GM18526 (cell line): ENCODE measurements at regions not wholly inside any gene's neighbourhood (a gene's known extent, or its start where the extent isn't known, plus 50 kb on each side); places are given as distances from the start of the nearest gene placed in this dataset.

Experiments
- POLR2A ChIP-seq: IDR thresholded peaks from 3 replicates; pipeline ENCODE4 v1.6.1; 2011; ENCODE audit not compliant: insufficient read length; ENCODE audit errors: extremely low read depth

GRCh38 chr16:31700530-31701388, 172.8 kb upstream of the ZNF267 start:
- peak; percentile 70 for TF ChIP-seq POLR2A

GRCh38 chr16:31701734-31702133, 171.9 kb upstream of the ZNF267 start:
- TF ChIP-seq POLR2A, result no peak

GRCh38 chr16:31702796-31703195, 170.8 kb upstream of the ZNF267 start:
- no peak for TF ChIP-seq POLR2A

GRCh38 chr16:31703526-31704128, 170.0 kb upstream of the ZNF267 start:
- no peak for TF ChIP-seq POLR2A

GRCh38 chr16:31704138-31704537, 169.5 kb upstream of the ZNF267 start:
- TF ChIP-seq POLR2A, result no peak

GRCh38 chr16:31705371-31705770, 168.2 kb upstream of the ZNF267 start:
- no peak for TF ChIP-seq POLR2A

- no peak for TF ChIP-seq POLR2A
Observed at GRCh38 chr16:31706318-31706717, 167.3 kb upstream of the ZNF267 start.

- no peak for TF ChIP-seq POLR2A
Observed at GRCh38 chr16:31706925-31707324, 166.7 kb upstream of the ZNF267 start.

GRCh38 chr16:31707743-31708335, 165.8 kb upstream of the ZNF267 start:
- TF ChIP-seq POLR2A, result no peak

GRCh38 chr16:31708348-31708747, 165.3 kb upstream of the ZNF267 start:
- TF ChIP-seq POLR2A, result no peak

GRCh38 chr16:31709181-31709580, 164.4 kb upstream of the ZNF267 start:
- no peak for TF ChIP-seq POLR2A

- no peak for TF ChIP-seq POLR2A
Observed at GRCh38 chr16:31710134-31710533, 163.5 kb upstream of the ZNF267 start.

GRCh38 chr16:31710880-31711279, 162.7 kb upstream of the ZNF267 start:
- no peak for TF ChIP-seq POLR2A

- no peak for TF ChIP-seq POLR2A
Observed at GRCh38 chr16:31711344-31711845, 162.2 kb upstream of the ZNF267 start.

- TF ChIP-seq POLR2A, result no peak
Observed at GRCh38 chr16:31712064-31712540, 161.5 kb upstream of the ZNF267 start.
